Neural progenitor cell (in vitro differentiated cells): ENCODE measurements at regions not wholly inside any gene's neighbourhood (a gene's known extent, or its start where the extent isn't known, plus 50 kb on each side); places are given as distances from the start of the nearest gene placed in this dataset.

ENCODE experiments used
- DNase-seq: peaks from one replicate; pipeline ENCODE4 v3.0.0-alpha.2; 2016; ENCODE audit warnings: low spot score
- H2AFZ ChIP-seq: fragments of 200-600 bp; sonication (generic); replicated peaks from 2 replicates; pipeline ENCODE4 v1.6.1; 2016; ENCODE audit warnings: antibody characterized with exemption
- H3F3A ChIP-seq: fragments of 200-600 bp; sonication (generic); 2 replicates; pipeline ENCODE4 v1.6.1; 2016; ENCODE audit warnings: antibody characterized with exemption, low read depth
- H3K27ac ChIP-seq: fragments of 200-600 bp; sonication (generic); 2 replicates; pipeline ENCODE4 v1.5.1; 2016; ENCODE audit warnings: mild to moderate bottlenecking
- H3K27me3 ChIP-seq: fragments of 200-600 bp; sonication (generic); 2 replicates; pipeline ENCODE4 v1.6.1; 2016; ENCODE audit warnings: mild to moderate bottlenecking, moderate library complexity
- H3K36me3 ChIP-seq: fragments of 200-600 bp; sonication (generic); 2 replicates; pipeline ENCODE4 v1.5.1; 2016
- H3K4me1 ChIP-seq: fragments of 200-600 bp; sonication (generic); 2 replicates; pipeline ENCODE4 v1.6.1; 2016; ENCODE audit warnings: mixed run types
- H3K4me2 ChIP-seq: fragments of 200-600 bp; sonication (generic); 2 replicates; pipeline ENCODE4 v1.6.1; 2016
- H3K4me3 ChIP-seq: fragments of 200-600 bp; sonication (generic); 2 replicates; pipeline ENCODE4 v1.5.1; 2016
- H3K79me2 ChIP-seq: fragments of 200-600 bp; sonication (generic); 2 replicates; pipeline ENCODE4 v1.6.1; 2016; ENCODE audit warnings: low read depth
- H3K9ac ChIP-seq: fragments of 200-600 bp; sonication (generic); 2 replicates; pipeline ENCODE4 v1.6.1; 2016
- H3K9me3 ChIP-seq: fragments of 200-600 bp; sonication (generic); 2 replicates; pipeline ENCODE4 v1.5.1; 2016; ENCODE audit warnings: low read depth
- H4K20me1 ChIP-seq: fragments of 200-600 bp; sonication (generic); 2 replicates; pipeline ENCODE4 v1.6.1; 2016; ENCODE audit warnings: low read depth
- H3K27ac Mint-ChIP-seq: 3 replicates; pipeline ENCODE4 v1.8.0; 2021; ENCODE audit warnings: mixed read lengths
- H3K27me3 Mint-ChIP-seq: 2 replicates; pipeline ENCODE4 v1.8.0; 2022; ENCODE audit warnings: low read depth, mild to moderate bottlenecking, inconsistent platforms, moderate library complexity, mixed read lengths; ENCODE audit not compliant: insufficient read depth
- H3K36me3 Mint-ChIP-seq: 3 replicates; pipeline ENCODE4 v1.8.0; 2021; ENCODE audit warnings: mixed read lengths
- H3K4me1 Mint-ChIP-seq: 3 replicates; pipeline ENCODE4 v1.8.0; 2021; ENCODE audit warnings: mixed read lengths
- H3K4me3 Mint-ChIP-seq: 3 replicates; pipeline ENCODE4 v1.8.0; 2021; ENCODE audit warnings: mild to moderate bottlenecking, moderate library complexity, mixed read lengths
- H3K9me3 Mint-ChIP-seq: 3 replicates; pipeline ENCODE4 v1.8.0; 2020; ENCODE audit warnings: mixed read lengths
- EZH2 ChIP-seq: fragments of 200-600 bp; sonication (generic); IDR thresholded peaks from 2 replicates; pipeline ENCODE4 v1.6.1; 2017; ENCODE audit warnings: antibody characterized with exemption, mild to moderate bottlenecking, moderate library complexity
- EZH2phosphoT487 ChIP-seq: fragments of 200-600 bp; sonication (generic); IDR thresholded peaks from 2 replicates; pipeline ENCODE4 v1.6.1; 2017; ENCODE audit warnings: antibody characterized with exemption
- TF ChIP-seq, protein P1 (sequence below): fragments of 200-600 bp; sonication (generic); IDR thresholded peaks from 2 replicates; pipeline ENCODE4 v1.5.1; 2017; ENCODE audit warnings: antibody characterized with exemption, mild to moderate bottlenecking

DNA sequence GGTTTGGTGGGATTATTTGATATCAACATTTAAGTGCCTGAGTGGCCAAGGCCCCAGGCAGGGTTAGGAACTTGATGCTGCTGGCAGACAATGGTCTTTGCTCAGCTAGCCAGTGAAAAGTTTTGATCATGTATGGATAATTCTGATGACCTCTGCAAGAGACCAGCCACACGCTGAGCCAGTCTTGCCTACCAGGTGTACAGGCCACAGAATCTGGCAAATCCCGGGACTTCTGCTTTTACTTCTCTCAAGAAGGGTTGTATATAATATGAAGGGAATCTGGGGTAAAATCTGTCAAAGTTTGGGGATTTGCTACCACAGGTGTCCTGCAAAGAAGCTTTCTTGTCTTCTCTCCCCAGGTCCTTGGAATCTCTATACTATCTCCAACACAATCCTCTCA, 331.4 kb upstream of the GOLIM4 start:
- no peaks in the 10 kb centered on the region for H3K9me3 ChIP-seq
- no peak overlapping the region for H3K9ac ChIP-seq
- no peaks in the 10 kb centered on the region for H3F3A ChIP-seq
- H3K4me1 Mint-ChIP-seq, result peaks cover 2% of the 10 kb centered on the region
- H3K9me3 Mint-ChIP-seq, result no peaks in the 10 kb centered on the region
- no peak overlapping the region for H2AFZ ChIP-seq
- H3K4me1 ChIP-seq, result no peaks in the 10 kb centered on the region
- H3K36me3 Mint-ChIP-seq, result peaks cover 21% of the 10 kb centered on the region
- no peaks in the 10 kb centered on the region for H4K20me1 ChIP-seq
- H3K79me2 ChIP-seq, result no peaks in the 10 kb centered on the region
- no peak overlapping the region for H3K27ac ChIP-seq
- no peak overlapping the region for H3K4me3 ChIP-seq
- no peak for TF ChIP-seq EZH2phosphoT487
- TF ChIP-seq, protein P1, sequence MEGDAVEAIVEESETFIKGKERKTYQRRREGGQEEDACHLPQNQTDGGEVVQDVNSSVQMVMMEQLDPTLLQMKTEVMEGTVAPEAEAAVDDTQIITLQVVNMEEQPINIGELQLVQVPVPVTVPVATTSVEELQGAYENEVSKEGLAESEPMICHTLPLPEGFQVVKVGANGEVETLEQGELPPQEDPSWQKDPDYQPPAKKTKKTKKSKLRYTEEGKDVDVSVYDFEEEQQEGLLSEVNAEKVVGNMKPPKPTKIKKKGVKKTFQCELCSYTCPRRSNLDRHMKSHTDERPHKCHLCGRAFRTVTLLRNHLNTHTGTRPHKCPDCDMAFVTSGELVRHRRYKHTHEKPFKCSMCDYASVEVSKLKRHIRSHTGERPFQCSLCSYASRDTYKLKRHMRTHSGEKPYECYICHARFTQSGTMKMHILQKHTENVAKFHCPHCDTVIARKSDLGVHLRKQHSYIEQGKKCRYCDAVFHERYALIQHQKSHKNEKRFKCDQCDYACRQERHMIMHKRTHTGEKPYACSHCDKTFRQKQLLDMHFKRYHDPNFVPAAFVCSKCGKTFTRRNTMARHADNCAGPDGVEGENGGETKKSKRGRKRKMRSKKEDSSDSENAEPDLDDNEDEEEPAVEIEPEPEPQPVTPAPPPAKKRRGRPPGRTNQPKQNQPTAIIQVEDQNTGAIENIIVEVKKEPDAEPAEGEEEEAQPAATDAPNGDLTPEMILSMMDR, result no peak
- no peak for TF ChIP-seq EZH2
- H3K27me3 ChIP-seq, result no peaks in the 10 kb centered on the region
- no peak overlapping the region for H3K4me3 Mint-ChIP-seq
- H3K4me2 ChIP-seq, result no peak overlapping the region
- DNase-seq, result no peak
- H3K27me3 Mint-ChIP-seq, result no peaks in the 10 kb centered on the region
- no peak overlapping the region for H3K27ac Mint-ChIP-seq
- H3K36me3 ChIP-seq, result no peaks in the 10 kb centered on the region

- Mint-ChIP-seq H3K36me3 (peaks cover 22% of the 10 kb centered on the region), H3K27me3 (no peaks in the 10 kb centered on the region), H3K4me3 (no peak overlapping the region), H3K27ac (no peak overlapping the region), H3K9me3 (no peaks in the 10 kb centered on the region), H3K4me1 (peaks cover 5% of the 10 kb centered on the region)
- no peaks in the 10 kb centered on the region for H3F3A ChIP-seq
- no peak overlapping the region for H3K9ac ChIP-seq
- no peaks in the 10 kb centered on the region for H3K9me3 ChIP-seq
- no peaks in the 10 kb centered on the region for H3K79me2 ChIP-seq
- no peak overlapping the region for H3K4me2 ChIP-seq
- no peaks in the 10 kb centered on the region for H3K36me3 ChIP-seq
- H2AFZ ChIP-seq, result no peak overlapping the region
- peaks cover 4% of the 10 kb centered on the region for H3K4me1 ChIP-seq
- TF ChIP-seq EZH2 (no peak), EZH2phosphoT487 (no peak)
- TF ChIP-seq, protein P1, result no peak
- DNase-seq, result no peak
- H3K27ac ChIP-seq, result no peak overlapping the region
- H3K27me3 ChIP-seq, result no peaks in the 10 kb centered on the region
- H4K20me1 ChIP-seq, result no peaks in the 10 kb centered on the region
- H3K4me3 ChIP-seq, result no peak overlapping the region
Measured at GRCh38 chr3:168425936-168426595, 330.3 kb upstream of the GOLIM4 start.

DNA sequence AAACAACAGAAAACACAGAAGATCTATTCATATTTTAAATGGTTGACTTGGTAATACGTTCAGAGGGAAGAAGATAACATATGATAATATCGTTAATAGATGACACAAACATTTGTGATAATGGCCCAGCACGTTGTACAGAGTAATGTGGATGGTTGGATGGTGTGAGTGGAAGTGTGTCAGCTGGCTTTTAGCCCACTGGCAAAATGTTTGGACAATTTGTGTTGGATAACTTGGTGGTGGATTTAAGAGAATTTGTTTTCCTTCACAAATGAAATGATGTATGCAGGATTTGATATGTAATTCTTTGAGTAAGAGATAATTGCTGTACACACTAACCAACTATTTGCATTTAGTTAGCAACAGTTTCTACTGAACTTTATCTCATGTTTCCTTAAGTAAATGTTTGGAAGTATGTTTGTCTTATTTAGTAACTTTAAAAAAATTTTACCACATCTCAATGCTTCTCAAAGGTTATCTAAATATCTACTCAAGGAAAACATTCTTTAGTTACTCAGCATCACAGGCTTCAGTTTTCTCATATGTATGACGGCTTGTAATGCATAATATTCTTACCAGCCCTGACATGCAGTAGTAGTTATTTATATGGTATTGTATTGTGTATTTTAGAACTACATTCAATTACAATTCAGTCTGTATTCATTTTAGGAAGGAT, 328.5 kb upstream of the GOLIM4 start:
- TF ChIP-seq, protein P1, result no peak
- TF ChIP-seq EZH2, result no peak
- no peak for TF ChIP-seq EZH2phosphoT487
- Mint-ChIP-seq H3K9me3 (peaks cover 2% of the 10 kb centered on the region), H3K36me3 (peaks cover 28% of the 10 kb centered on the region), H3K4me1 (peaks cover 5% of the 10 kb centered on the region), H3K27ac (no peak overlapping the region), H3K27me3 (no peaks in the 10 kb centered on the region), H3K4me3 (no peak overlapping the region)
- H3K9me3 ChIP-seq, result no peaks in the 10 kb centered on the region
- no peak for DNase-seq
- H2AFZ ChIP-seq, result no peak overlapping the region
- no peaks in the 10 kb centered on the region for H3K79me2 ChIP-seq
- no peak overlapping the region for H3K4me2 ChIP-seq
- no peaks in the 10 kb centered on the region for H3K27me3 ChIP-seq
- no peaks in the 10 kb centered on the region for H3F3A ChIP-seq
- H3K4me1 ChIP-seq, result peaks cover 4% of the 10 kb centered on the region
- H3K36me3 ChIP-seq, result no peaks in the 10 kb centered on the region
- H3K9ac ChIP-seq, result no peak overlapping the region
- H4K20me1 ChIP-seq, result no peaks in the 10 kb centered on the region
- H3K27ac ChIP-seq, result no peak overlapping the region
- H3K4me3 ChIP-seq, result no peak overlapping the region
